Fibroblast of peridontal ligament (primary cell): ENCODE measurements at regions not wholly inside any gene's neighbourhood (a gene's known extent, or its start where the extent isn't known, plus 50 kb on each side); places are given as distances from the start of the nearest gene placed in this dataset.

Source experiments
- DNase-seq: peaks from one replicate; pipeline ENCODE4 v3.0.0-alpha.2; 2010; ENCODE audit errors: extremely low read depth

GRCh38 chr4:133887723-133888122 lies 313.9 kb downstream of the PABPC4L start:
- DNase-seq = no peak

DNA sequence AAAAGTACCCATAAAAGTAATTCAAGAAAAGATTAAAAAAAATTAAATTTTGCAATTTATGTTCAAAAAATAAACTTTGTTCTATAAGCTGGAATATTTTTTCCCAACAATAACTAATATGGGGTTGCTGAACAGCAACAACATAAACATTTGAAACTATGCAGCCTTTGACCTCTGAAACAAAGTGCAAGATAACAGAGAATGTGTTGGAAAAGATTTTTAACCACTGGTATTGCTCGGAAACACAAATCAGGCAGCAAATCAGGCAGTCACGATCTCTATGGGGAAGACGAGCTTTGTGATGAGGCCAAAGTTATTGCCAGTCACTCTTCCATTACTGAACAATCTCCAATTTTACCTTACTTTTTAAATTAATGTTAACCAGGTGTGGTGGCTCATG lies 332.1 kb downstream of the PABPC4L start:
- DNase-seq = no peak

DNA sequence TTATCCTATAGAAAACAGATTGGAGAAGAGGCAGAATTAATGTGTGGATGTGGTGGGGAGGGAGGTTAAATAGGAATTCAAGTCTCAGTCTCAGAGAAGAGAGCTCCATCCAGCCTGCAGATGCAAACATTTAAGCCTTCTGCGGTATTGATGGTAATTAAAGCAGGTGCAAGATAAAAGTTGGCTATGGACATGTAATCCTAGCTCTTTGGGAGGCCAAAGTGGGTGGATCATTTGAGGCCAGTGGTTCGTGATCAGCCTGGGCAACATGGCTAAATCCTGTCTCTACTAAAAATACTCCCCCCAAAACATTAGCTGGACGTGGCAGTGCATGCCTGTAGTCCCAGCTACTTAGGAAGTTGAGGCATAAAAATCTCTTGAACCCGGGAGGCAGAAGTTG lies 332.7 kb downstream of the PABPC4L start:
- no peak for DNase-seq

DNA sequence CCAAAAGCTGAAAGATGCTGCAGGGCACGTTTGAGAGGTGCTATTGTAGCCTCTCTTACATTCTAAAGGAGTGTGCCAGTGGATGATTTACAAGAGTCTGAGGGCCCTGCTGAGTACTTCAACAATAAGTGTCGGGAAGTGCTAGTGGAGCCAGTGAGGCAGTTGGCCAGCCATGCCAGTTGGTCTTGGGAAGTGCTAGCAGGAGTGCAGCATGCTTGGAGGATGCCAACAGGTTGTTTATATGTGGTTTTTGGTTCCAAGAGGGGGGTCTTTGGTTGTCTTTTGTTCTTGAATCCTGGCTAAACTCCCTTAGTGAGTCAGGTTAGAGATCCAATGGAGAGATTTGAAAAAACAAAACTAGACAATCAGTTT lies 335.3 kb downstream of the PABPC4L start:
- DNase-seq = peak; percentile 38

DNA sequence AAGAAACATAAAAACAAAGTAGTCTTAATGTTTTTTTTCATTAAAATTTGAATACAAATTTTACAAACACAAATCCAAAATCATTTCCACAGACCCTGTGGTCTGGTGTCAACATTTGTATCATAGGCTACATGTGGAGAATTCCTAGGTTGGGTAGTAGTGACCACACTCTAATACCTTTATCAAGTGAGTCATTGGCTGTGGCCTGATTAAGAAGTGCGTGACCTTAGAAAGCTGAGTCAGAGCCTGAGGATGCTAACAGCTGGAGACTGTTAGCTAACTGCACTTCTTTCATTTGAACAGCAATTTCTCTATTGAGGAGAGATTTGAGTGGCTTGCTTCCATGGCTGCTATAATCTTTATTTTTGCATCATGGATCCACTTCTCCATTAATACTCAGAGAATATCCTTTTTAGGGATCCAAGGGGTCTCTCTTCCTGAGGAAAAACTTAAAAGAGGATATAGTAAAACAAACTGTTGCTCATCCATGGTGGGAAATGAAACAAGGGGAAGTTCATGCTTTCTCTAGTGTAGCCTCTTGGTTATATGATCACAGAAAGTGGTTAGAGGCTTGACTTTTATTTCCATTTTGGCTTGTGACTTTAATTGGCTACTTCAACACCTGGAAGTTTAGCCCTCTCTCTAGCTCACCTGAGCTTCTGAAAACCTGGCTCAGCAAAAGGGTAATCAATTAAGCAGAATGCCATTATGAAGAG lies 335.8 kb downstream of the PABPC4L start:
- peak; percentile 99 for DNase-seq

GRCh38 chr4:133863153-133863552 lies 338.4 kb downstream of the PABPC4L start:
- DNase-seq = no peak

GRCh38 chr4:133856731-133857355 lies 344.7 kb downstream of the PABPC4L start:
- DNase-seq = peak; percentile 78

- DNase-seq = no peak
These were observed 346.6 kb downstream of the PABPC4L start for GRCh38 chr4:133855001-133855400.

- peak; percentile 33 for DNase-seq
These were observed 362.3 kb downstream of the PABPC4L start for GRCh38 chr4:133839326-133839725.

DNA sequence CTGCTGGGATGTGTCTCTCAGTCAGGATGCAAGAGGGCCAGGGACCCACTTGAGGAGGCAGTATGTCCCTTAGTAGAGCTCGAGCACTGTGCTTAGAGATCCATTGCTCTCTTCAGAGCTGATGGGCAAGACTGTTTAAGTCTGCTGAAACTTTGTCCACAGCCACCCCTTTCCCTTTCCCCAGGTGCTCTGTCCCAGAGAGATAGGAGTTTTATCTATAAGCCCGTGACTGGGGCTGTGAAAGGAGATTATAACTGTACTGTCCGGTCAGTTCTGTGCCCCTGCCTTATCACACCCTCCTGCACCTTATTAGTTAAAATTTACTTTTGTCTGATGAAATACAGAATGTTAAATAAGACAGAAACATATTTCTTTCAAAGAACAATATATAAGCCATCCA lies 378.4 kb downstream of the PABPC4L start:
- DNase-seq = no peak

GRCh38 chr4:133812954-133813353 lies 388.6 kb downstream of the PABPC4L start:
- no peak for DNase-seq

GRCh38 chr4:133812236-133812635 lies 389.4 kb downstream of the PABPC4L start:
- DNase-seq = no peak

- peak; percentile 34 for DNase-seq
These were observed 393.4 kb downstream of the PABPC4L start for GRCh38 chr4:133808151-133808550.

GRCh38 chr4:133803341-133803740 lies 398.2 kb downstream of the PABPC4L start:
- DNase-seq = no peak

DNA sequence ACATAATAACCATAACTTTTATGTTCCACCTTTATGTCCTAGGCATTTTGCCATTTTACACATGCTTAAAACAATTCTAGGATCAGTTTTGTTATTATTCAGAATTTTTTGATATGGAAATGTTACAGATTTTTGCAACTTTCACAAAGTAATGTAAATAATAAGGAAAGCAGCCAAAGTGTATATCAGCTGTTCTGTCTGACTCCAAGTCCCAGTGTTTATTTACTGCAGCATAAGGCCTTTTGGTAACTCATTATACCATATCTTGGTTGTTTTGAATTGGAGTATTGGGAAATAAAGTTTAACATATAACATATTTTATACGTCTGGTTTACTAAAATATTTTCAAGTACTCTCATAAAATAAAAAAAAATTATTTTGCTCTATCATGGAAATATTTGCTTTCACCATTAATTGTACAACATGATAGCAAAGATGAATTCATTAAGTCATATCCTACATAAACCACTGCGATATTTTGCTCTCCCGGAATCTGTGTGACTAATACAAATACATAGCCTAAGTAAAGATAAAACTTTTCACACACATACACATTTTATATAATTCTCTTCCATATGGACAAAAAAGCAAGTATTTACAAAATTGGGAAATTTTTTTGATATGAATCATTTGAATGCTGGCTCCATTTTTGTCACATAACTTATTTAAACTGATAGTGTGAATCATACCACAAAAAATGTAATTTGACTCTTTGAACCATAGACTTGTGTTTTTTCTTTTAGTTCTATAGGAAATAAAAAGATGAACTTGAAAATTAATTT lies 399.0 kb downstream of the PABPC4L start:
- DNase-seq = peak; percentile 61

DNA sequence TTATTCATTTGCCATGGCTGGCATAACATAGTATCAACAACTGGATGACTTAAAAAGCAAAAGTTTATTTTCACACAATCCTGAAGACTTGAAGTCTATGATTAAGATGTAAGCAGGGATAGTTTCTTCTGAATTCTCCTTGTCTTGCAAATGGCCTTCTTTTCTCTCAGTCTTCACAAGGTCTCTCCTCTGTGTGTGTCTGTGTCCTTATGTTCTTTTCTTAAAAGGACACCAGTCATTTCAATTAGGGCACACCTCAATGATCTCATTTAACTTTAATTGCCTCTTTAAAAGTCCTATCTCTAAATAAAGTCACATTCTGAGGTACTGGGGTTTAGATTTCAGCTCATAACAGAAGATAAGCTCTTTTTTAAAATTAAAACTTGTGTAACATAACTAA lies 399.7 kb downstream of the PABPC4L start:
- peak; percentile 40 for DNase-seq

GRCh38 chr4:133800966-133801365 lies 400.6 kb downstream of the PABPC4L start:
- no peak for DNase-seq

DNA sequence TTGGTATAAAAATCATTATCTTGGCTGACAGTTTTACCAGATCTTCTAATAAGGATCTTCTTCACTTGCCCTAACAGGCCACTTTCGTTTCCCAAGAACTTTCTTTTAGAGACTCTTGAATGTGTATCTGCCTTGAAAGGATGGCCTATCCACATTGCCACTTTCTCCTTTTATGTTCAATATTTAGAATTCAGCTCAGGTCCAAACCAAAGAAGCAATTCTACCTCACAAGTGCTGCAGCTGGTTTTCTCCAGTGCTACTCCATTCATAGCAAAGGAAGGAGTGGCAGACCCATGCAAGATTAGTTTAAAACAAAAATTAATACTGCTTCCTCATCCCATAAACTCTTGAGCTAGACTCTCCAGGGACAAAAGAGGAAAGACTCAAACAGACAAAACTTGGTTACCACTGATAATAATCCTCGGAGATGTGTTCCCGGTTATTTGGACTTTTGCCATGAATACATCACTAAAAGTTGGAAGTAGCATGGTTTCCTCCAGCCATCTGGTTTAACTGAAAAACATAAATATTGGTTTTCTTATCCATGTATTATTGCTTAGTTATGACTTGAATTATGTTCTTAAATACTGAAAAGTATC lies 401.8 kb downstream of the PABPC4L start:
- no peak for DNase-seq

DNA sequence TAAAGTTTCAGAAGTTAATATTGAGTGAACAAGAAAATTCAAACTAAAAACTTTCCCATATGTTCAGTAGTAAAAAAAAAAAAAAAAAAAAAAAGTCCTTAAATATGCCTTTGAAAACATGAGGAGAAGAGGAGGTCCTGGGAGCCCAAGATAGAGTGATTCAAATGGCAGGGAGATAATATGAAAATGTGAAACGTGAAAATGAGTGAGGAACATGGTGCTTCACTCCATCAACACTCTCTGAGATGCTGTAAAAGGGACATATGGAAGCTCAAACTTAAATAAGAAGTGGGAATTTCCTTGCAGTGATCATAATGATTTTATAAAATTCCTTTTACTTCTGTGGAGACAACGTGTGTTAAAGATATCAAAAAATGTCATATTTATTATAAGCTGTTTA lies 423.9 kb downstream of the PABPC4L start:
- DNase-seq = no peak

- peak; percentile 58 for DNase-seq
These were observed 424.6 kb downstream of the PABPC4L start for GRCh38 chr4:133776961-133777360.

DNA sequence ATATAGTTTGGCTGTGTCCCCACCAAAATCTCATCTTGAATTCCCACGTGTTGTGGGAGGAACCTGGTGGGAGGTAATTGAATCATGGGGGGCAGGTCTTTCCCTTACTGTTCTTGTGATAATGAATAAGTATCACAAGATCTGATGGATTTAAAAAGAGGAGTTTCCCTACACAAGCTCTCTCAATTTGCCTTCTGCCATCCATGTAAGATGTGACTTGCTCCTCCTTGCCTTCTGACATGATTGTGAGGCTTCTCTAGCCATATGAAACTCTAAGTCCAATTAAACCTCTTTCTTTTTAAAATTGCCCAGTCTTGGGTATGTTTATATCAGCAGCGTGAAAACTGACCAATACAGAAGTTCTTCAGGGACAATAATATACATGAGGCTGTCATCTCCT lies 425.1 kb downstream of the PABPC4L start:
- no peak for DNase-seq

DNA sequence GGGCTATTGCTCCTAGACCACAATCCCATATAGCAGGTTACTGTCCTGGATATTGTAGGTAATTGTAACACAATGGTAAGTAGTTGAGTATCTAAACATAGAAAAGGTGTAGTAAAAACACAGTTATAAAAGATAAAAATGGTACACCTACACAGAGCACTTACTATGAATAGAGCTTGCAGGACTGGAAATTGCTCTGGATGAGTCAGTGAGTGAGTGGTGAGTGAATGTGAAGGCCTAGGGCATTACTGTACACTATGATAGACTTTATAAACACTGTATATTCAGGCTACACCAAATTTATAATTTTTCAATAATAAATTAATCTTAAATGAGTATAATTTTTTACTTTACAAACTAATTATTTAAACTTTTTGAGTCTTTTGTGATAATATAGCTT lies 425.7 kb downstream of the PABPC4L start:
- DNase-seq = peak; percentile 36

DNA sequence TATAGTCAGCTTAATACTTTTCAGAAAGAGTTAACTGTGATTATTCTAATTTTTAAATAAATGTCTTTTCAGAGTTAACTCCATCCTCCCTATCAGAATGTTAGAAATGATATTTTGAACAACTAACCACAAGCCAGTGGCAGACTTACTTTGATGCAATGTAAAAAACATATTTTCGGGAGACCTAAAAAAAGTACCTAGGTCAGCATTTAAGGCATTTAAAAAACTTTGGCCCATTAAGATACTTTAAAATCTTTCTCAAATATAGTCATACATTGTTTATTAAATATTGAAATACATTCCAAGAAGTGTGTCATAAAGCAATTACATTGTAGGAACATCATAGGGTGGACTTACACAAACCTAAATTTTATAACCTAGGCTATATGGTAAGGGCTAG lies 426.1 kb downstream of the PABPC4L start:
- DNase-seq = no peak
